HTR-8/SVneo (cell line): ENCODE measurements at regions not wholly inside any gene's neighbourhood (a gene's known extent, or its start where the extent isn't known, plus 50 kb on each side); places are given as distances from the start of the nearest gene placed in this dataset.
"Not testable (repeated sequence)": the region's sequence is repeated elsewhere in the genome, so short reads cannot be mapped to it uniquely, and the experiment has no call there.

Experiments
- DNase-seq: peaks from one replicate; pipeline ENCODE4 v3.0.0; 2011; ENCODE audit warnings: low spot score, mixed read lengths; ENCODE audit not compliant: insufficient read length
- FAIRE-seq: peaks from 2 replicates; lab custom pipeline; 2011; peaks lifted over from hg19 to GRCh38; lab: Jason Lieb, UNC

DNA sequence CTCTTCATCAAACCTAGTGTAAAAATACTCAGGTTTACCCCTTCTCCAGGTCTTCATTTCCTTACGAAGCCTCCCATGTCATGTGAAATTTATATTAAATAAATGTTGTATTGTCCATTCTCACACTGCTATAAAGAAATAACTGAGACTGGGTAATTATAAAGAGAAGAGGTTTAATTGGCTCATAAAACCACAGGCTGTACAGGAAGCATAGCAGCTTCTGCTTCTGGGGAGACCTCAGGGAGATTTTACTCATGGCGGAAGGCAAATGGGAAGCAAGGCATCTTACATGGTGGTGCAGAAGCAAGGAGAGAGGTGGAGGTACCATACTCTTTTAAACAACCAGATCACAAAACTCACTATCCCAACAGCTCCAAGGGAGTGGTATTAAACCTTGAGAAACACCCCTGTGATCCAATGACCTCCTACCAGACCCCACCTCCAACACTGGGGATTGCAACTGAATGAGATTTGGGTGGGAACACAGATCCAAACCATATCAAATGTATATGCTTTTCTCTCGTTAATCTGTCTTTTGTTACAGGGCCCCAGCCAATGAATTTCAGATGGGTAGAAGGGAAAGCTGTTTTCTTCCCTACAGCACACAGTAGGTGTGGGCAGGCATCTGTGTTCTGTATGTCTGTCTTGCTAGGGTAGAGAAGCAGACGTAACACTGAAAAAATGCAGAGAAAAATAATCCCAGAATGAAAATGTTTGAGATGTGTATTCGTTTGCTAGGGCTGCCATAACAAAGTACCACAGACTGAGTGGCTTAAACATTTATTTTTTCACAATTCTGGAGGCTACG lies 88.0 kb upstream of the BTN3A2 start:
- DNase-seq (no peak), FAIRE-seq (no peak)

DNA sequence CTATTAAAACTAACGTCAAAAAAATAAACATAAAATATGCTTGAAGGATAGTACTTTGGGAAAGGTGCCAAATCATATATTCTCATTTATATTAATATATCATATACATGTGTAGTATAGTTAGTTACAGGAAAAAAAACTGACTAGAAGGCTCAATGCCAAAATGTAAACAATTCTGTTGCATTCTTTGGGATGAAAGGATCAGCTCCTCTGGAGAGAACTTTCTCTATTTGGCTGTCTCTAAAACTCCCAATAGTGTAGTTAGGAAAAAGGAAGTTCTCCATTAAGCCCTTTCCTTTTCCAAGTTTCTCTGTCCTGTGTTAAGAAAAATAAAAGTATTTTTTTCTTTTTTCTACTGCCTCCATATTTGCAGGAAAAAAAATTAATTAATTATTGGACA lies 86.5 kb upstream of the BTN3A2 start:
- DNase-seq (no peak), FAIRE-seq (no peak)

DNA sequence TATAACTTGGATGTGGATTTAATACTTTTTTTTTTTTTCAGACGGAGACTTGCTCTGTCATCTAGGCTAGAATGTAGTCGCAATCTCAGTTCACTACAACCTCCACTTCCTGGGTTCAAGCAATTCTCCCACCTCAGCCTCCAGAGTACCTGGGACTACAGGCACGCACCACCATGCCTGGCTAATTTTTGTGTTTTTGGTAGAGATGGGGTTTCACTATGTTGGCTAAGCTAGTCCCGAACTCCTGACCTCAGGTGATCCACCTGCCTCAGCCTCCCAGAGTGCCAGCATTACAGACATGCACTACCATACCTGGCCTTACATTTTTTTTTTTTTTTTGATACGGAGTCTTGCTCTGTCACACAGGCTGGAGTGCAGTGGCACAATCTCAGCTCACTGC lies 85.6 kb upstream of the BTN3A2 start:
- not testable (repeated sequence) for FAIRE-seq, DNase-seq

DNA sequence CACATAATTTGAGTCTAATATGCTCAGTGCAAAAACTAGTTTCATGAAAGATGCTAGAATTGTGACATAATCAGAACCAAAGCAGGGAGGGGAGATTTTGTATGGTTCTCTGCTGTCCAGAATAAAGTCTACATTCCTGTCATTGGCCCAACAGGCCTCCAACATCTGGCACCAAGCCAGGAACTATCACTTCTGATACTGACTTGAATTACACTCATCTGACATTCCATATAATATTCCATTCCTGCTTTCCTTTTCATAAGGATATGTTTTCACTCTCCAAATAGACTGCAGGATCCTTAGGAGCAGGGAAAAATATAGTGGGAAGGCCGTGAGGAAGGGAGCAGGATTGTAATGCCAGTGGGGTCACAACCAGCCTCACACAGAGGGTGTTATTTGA lies 84.6 kb upstream of the BTN3A2 start:
- DNase-seq (no peak), FAIRE-seq (no peak)

DNA sequence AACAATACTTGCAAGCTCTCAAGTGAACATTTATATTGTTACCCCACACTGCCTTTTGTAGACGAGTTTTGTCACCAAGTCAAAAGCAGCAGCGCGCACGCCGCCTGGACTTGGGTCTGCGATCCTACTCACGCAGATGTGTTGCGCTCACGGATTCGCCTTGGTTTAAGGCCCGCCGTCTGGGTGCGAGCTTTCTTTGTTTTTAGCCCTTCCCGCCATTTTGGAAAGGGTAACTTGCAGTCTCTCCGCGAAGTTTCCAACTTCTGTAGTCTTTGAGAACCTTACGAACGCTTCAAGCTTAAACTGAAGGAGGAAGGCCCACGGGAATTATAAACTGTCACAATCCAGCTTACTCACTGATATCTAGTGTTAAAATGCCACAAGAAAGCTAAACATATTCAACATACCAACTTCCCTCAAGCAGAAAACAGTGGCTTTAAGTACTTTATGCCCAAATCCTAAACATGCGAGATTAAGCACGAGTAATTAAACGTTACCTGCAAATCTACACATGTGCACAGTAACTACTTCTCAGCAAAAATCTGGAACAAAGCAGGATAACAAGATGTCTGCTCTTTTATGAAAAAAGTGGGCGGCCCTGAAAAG lies 80.4 kb upstream of the BTN3A2 start:
- FAIRE-seq, result no peak
- DNase-seq, result no peak

DNA sequence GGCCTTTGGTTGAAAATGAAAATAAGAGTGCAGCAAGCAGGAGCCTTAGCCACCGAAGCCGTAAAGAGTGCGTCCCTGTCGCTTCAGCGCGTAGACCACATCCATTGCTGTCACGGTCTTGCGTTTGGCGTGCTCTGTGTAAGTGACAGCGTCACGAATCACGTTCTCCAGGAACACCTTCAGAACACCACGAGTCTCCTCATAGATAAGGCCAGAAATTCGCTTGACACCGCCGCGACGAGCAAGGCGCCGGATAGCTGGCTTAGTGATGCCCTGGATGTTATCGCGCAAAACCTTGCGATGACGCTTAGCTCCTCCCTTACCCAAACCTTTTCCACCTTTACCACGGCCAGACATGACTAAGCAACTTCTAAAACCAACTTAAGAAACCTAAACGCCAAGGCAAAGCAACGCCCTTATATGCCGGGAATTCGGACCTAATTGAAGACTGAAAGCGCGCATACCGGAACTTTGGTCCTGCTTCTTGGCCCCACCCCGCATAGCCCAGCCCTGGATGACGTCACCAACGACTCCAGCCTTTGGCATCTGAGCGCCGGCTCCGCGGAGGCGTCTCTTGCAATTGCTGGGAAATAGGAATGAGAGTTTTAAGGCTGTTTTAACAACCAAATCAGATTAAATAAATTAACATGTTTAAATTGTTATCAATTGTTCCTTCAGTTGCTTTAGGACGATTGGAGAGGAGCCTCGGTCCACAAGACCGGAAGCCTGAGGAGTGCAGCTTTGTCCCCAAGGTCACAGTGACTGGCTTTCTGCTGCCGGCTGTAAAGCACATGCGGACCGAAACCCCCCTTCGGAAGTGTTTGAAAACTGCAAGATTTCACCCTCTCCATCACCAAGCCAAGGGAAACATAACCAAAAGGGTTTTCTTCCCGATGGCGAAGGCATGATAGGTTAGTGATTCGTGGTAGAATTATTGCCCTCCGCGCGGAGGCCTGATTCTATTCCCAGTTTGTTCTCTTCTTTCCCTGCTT lies 79.6 kb upstream of the BTN3A2 start:
- DNase-seq, result peak; percentile 84
- FAIRE-seq, result peak; percentile 58

DNA sequence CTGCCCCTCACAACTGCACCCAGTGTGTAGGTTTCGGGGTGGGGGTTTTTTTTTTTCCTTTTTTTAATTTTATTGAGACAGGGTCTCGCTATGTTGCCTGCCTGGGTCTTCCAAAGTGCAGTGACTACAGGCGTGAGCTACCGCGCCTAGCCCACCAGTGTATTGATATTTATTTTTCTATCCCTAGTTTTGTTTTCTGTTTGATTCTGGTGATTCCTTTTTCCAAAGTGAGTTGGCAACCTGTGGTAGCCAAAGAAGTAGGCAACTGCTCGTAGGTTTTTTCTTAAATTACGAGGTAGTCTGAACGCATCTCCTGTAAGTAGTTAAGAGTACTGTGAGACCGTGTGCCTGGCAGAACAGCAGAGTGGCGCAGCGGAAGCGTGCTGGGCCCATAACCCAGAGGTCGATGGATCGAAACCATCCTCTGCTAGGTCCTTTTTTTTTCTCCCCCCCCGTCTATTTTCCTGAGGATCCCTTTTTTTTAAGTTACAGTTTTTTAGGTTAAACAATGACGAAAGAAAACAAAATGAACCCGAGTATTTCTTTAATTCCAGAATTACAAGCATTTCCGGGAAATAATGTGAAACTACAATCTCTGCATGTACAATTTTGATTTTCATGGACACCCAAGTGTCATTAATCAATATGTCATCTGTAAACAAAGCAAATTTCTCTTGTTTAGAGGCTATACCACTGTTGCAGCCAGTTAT lies 78.7 kb upstream of the BTN3A2 start:
- DNase-seq (no peak), FAIRE-seq (no peak)

DNA sequence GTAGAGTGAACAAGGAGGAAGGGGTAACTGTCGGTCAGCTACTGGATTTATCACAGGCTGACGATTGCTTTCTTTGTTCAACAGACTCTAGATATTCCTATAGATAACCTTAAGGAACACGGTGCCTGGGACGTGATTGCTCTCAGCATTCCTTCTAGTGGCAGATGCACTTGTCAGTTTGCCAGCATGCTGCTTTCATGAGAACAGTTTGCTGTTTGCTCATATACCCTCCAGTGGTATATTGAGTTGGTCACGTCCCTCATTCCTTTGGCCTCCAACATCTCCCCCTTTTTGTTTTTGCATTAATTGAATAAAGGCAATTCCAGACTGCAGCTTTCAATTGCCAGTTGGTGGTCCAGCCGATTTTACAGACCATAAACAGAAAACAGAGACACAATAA lies 76.8 kb upstream of the BTN3A2 start:
- DNase-seq (no peak), FAIRE-seq (no peak)

DNA sequence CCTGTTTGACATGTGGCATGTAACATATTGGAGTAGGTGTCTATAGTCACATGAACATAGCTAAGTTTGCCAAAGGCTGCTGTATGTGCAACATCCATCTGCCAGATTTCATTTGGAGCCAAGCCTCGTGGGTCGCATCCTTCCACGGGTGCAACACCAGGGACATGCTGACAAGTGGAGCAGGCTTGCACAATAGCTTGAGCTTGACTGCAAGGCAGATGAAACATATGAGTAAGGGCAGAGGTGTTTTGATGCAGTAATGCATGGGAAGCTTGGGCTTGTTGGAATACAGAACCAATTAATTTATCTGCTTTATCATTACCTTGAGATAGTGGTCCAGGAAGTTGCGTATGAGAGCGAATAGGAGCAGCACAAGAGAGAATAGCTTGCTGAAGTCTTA lies 74.1 kb upstream of the BTN3A2 start:
- DNase-seq (no peak), FAIRE-seq (no peak)

DNA sequence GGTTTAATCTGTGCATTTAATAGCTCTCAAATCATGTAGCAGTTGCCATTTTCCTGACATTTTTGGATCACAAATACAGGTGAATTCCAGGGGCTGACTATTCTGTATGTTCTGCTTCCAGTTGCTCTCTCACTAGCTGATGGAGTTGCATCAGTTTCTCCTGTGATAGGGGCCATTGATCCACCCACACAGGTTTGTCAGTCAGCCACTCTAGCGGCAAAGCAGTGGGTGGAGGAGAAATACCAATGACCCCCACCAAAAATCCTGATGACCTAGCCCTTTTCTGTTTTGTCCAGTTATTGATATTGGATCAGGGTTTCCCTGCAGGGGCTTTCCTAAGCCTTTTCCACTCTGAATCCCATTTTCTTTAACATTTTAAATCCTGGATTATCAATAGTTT lies 72.3 kb upstream of the BTN3A2 start:
- no peak for DNase-seq
- no peak for FAIRE-seq

DNA sequence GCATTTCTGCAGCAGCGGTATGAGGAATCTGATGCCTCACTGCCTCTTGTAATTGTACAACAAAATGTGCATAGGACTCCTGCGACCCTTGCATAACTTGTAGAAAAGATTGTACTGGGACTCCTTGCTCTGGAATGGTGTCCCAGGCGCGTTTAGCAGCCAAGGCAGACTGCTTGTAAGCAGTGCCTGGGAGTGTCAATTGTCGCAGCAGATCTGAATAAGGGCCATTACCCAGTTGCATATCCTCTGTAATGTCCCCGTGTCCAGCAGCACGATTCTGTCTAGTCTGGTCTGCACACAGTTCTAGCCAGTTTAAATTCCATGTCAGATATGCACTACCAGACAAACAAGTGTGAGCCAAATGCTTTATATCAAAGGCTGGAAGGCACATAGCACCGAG lies 70.7 kb upstream of the BTN3A2 start:
- no peak for FAIRE-seq
- DNase-seq, result no peak

DNA sequence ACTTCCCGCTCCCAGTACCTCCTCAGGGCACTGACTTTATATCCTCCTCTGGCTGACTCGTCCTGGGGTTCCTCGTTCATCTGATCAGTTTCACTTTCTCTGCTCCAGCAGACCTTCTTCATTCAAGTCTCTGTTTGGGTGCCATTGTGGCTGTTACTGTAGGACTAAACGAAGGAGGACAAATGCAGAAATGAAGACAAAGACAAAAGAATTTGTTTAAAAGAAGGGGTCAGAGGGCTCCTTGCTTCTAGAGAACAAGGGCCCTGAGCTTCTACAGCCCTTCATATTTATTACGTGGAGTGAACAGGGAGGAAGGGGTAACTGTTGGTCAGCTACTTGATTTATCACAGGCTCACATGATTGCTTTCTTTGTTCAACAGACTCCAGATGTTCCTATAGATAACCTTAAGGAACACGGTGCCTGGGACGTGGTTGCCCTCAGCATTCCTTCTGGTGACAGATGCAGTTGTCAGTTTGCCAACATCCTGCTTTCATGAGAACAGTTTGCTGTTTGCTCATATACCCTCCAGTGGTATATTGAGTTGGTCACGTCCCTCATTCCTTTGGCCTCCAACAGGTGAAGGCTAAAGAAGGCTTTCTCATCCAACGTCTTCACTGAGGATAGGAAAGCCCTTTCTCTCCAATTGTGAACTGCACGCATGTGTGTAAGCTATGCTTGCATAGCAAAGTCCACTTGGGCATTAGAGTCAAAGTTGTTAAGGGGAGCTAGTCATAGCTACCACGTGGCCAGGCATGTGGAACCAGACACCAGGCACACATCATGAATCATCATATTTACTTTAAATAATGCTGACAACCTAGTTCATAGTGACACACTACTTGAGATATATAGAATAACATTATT lies 69.1 kb upstream of the BTN3A2 start:
- FAIRE-seq (peak; percentile 88), DNase-seq (no peak)

DNA sequence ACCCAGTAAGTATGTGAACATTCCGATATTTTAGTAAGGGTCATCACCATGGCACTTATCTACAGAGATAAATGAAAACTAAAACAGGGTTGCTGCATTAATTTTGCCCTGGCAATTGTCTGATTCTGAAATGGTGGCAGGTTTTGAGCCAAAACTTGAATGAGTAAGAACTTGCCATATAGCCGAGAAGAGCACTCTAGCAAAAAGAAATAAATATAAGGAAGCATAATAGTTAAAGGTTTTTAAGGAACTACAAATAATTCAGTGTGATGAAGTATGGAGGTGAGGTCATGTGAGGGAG lies 68.5 kb upstream of the BTN3A2 start:
- DNase-seq, result no peak
- no peak for FAIRE-seq

DNA sequence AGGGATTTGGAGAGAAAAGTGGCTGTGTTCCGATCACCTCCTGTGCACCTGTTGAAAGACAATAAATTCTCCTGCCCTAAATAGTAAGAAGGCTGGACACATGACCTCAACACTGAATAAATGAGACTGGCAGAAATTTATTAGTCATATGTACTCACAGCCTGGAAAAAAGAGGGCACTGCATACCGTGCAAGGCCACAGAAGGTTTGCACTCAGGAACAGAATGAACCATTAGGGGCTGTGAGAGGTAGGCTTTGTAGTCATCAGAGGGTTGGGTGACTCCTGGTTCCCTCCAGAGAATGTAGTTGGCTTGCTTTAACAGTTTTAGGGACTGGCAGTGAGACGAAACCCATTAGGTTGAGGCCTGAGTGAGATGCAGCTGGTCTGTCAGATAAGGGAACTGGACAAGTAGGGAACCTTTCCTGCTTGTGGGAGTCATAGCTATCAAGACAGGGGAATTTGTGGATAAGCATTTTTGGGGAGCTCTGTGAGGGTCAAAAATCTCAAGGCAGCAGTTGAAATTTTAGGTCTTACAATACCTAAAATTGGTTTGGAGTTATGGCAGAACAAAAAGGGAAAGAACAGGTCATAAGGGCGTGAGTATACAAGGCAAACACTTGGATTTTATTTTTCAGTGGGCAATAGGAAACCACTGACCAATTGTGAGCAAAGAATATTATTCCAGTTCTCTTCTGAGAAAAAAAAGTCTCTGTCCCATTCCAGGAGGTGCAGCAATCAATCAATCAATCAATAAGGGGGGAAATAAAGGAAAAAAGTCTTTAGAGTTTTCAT lies 67.9 kb upstream of the BTN3A2 start:
- no peak for FAIRE-seq
- no peak for DNase-seq

DNA sequence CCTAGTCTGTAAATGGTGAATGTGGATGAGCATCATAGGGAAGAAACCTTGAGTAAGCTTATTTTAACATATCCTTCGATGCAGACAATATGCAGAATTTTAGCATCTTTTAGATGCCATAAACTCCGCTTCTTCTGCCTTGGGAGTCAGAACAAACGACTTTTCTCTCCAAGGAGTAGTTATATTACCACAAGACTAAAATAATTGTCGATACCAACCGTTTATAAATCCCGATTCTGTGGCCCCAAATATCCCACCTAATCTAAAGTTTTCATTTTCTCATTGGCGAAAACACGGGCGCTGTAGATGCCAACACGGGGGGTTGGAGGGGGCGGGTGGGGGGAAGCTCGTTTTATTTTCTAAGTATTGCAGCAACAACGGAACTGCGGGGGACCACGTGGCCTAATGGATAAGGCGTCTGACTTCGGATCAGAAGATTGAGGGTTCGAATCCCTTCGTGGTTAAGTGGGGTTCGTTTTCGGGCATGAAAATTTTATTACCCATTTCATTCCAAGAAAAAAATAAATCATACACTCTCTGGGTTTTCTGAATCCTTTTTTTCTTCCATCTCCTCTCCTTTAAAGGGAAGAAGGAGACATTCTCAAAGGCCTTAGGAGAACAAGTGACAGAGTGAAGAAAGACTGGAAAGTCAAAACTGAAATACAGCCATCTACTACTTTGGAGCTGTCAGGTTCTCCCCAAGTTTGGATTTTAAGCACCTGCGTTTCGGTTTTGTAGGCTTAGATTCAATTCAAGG lies 65.5 kb upstream of the BTN3A2 start:
- no peak for FAIRE-seq

DNA sequence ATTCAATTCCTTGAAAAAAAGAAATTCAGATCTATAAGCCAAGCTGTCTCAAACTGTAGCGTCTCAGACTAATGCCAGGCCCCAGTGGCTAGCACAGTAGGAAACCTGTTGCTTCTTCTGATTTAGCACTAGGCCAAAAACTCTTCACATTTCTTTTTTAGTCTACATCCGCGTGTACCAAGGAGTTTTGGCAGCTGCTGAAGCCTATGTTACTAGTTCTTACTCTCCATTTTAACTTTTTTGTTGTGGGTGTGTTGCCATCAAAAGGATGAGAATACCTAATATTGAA lies 65.0 kb upstream of the BTN3A2 start:
- DNase-seq (no peak), FAIRE-seq (no peak)

More for the DNA sequence above, 65.5 kb upstream of the BTN3A2 start:
- no peak for DNase-seq

DNA sequence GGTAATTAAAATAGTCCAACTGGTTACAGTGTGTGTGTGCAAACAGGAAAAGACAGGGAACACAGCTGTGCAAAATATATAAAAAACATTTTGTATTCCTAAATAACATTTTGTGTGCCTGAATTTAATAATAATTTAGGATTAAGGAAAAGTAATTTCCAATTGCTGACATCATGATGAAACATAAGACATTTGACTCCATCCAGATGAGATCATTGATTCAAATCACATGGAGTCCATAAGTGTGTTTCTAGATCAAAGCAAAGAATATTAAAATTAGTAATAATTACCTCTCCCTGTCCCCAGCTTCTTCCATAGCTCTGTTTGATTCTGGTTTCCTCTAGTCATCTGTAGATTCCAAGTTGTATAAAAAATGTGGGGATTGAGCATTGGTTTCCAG lies 64.6 kb upstream of the BTN3A2 start:
- DNase-seq, result no peak
- no peak for FAIRE-seq

DNA sequence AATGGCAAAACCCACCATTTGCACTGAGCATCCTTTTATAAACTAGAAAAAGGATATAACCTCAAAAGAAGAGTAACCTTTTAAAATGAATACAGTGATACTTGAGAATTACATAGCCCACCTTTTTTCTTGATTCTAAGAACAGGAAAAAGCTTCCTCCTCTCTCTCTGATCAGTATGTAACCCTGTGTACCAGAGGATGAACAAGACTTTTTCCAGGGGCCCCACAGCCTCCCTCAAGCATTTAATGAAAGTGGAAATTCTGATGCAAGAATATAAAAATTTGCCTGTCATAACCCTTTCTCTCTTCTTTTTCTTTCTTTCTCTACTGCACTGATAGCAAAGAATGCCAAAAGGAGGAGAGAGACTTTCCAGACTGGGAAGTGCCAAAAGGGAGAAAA lies 64.2 kb upstream of the BTN3A2 start:
- no peak for FAIRE-seq
- no peak for DNase-seq
